HCT116 (cell line): ENCODE measurements at regions not wholly inside any gene's neighbourhood (a gene's known extent, or its start where the extent isn't known, plus 50 kb on each side); places are given as distances from the start of the nearest gene placed in this dataset.
"Not testable (repeated sequence)": the region's sequence is repeated elsewhere in the genome, so short reads cannot be mapped to it uniquely, and the experiment has no call there.

ENCODE experiments used
- ATAC-seq: fragments of 200-7000 bp; cut with Tn5 transposase; 2 replicates; pipeline ENCODE4 v1.9.1; 2020; ENCODE audit warnings: mild to moderate bottlenecking, moderate library complexity
- BruUV-seq: library from RNA; stranded (reverse); fragments of 400-500 nt; replicated peaks from 2 replicates; lab custom pipeline; 2021; lab: Mats Ljungman, UMichigan
- CTCF ChIA-PET: fragments of 300-600 bp; sonication (Branson Sonifier 250); formaldehyde crosslinking; loops from one replicate; lab custom pipeline; 2021; ENCODE audit warnings: antibody characterized with exemption; lab: Charles Lee
- POLR2A ChIA-PET: fragments of 300-600, 350-600 bp; sonication (Branson Sonifier 250); formaldehyde crosslinking; loops from one replicate; lab custom pipeline; 2021; ENCODE audit warnings: antibody characterized with exemption; lab: Charles Lee
- RAD21 ChIA-PET, 2 experiments: fragments of 300-600 bp; sonication (Branson Sonifier 250); formaldehyde crosslinking; loops; one replicate each; lab custom pipeline; 2023; ENCODE audit warnings: low total read pairs in 2 of 2; ENCODE audit not compliant: uncharacterized antibody in 2 of 2, unreplicated experiment in 2 of 2, low non-redundant PET in 1 of 2; lab: Charles Lee
- DNase-seq: peaks from one replicate; pipeline ENCODE4 v3.0.0-alpha.2; 2010; ENCODE audit warnings: low read depth, low spot score
- H2AFZ ChIP-seq: fragments of 200-600 bp; shearing (Covaris generic), sonication (generic); 2 replicates; pipeline ENCODE4 v1.6.1; 2017; ENCODE audit warnings: low read depth, mixed run types, mixed read lengths, antibody characterized with exemption, low read length; ENCODE audit not compliant: poor library complexity, severe bottlenecking
- H3K27ac ChIP-seq: 2 replicates; pipeline ENCODE4 v1.5.1; 2012; ENCODE audit warnings: low read depth, low read length
- H3K27me3 ChIP-seq: fragments of 200-600 bp; sonication (generic); 2 replicates; pipeline ENCODE4 v1.6.1; 2016; ENCODE audit warnings: mixed run types, low read length, mixed read lengths; ENCODE audit not compliant: insufficient read depth
- H3K36me3 ChIP-seq, 2 experiments: fragments of 200-500 bp in 1 of 2; fragments of 200-600 bp in 1 of 2; sonication (Bioruptor generic) in 1 of 2; sonication (generic) in 1 of 2; 2 replicates each; pipeline versions ENCODE4 v1.5.1 to v1.6.1; 2014 to 2016; ENCODE audit warnings: low read length in 2 of 2, inconsistent platforms in 1 of 2, mixed read lengths in 1 of 2, mixed run types in 1 of 2; ENCODE audit not compliant: insufficient read depth in 2 of 2, control insufficient read depth in 1 of 2
- H3K4me1 ChIP-seq, 2 experiments: fragments of 200-600 bp in 1 of 2; sonication (generic) in 1 of 2; 2 replicates each; pipeline versions ENCODE4 v1.5.1 to v1.6.1; 2012 to 2017; ENCODE audit warnings: low read length in 2 of 2, inconsistent platforms in 1 of 2, mild to moderate bottlenecking in 1 of 2, mixed read lengths in 1 of 2, mixed run types in 1 of 2, moderate library complexity in 1 of 2; ENCODE audit not compliant: insufficient read depth in 2 of 2, control insufficient read depth in 1 of 2
- H3K4me2 ChIP-seq: fragments of 200-600 bp; sonication (generic); 2 replicates; pipeline ENCODE4 v1.6.1; 2017; ENCODE audit warnings: mixed run types, low read length, mixed read lengths
- H3K4me3 ChIP-seq, 2 experiments: fragments of 200-600 bp in 1 of 2; sonication (generic) in 1 of 2; replicated peaks in 1 of 2; 2 replicates each; pipeline ENCODE4 v1.5.1; 2011 to 2016; ENCODE audit warnings: low read length in 2 of 2, control low read depth in 1 of 2, low read depth in 1 of 2, mild to moderate bottlenecking in 1 of 2, mixed read lengths in 1 of 2, mixed run types in 1 of 2
- H3K79me2 ChIP-seq: fragments of 200-600 bp; sonication (generic); 2 replicates; pipeline ENCODE4 v1.6.1; 2017; ENCODE audit warnings: mild to moderate bottlenecking, mixed run types, low read length, moderate library complexity, mixed read lengths; ENCODE audit not compliant: insufficient read depth
- H3K9ac ChIP-seq: fragments of 200-600 bp; sonication (generic); 2 replicates; pipeline ENCODE4 v1.6.1; 2016; ENCODE audit warnings: low read length, mixed read lengths
- H3K9me2 ChIP-seq: fragments of 200-600 bp; sonication (generic), shearing (Covaris generic); 2 replicates; pipeline ENCODE4 v1.6.1; 2017; ENCODE audit warnings: mixed run types, mild to moderate bottlenecking, moderate library complexity; ENCODE audit not compliant: insufficient read depth
- H3K9me3 ChIP-seq, 2 experiments: fragments of 200-500 bp in 1 of 2; fragments of 200-600 bp in 1 of 2; sonication (Bioruptor generic) in 1 of 2; sonication (generic) in 1 of 2; 2 replicates each; pipeline ENCODE4 v1.6.1; 2014 to 2017; ENCODE audit warnings: low read length in 2 of 2, mixed read lengths in 2 of 2, inconsistent platforms in 1 of 2, low read depth in 1 of 2, mild to moderate bottlenecking in 1 of 2, mixed run types in 1 of 2, moderate library complexity in 1 of 2; ENCODE audit not compliant: control insufficient read depth in 1 of 2, insufficient read depth in 1 of 2
- H4K20me1 ChIP-seq: fragments of 200-600 bp; sonication (generic), shearing (Covaris generic); 2 replicates; pipeline ENCODE4 v1.6.1; 2017; ENCODE audit warnings: mixed run types, mild to moderate bottlenecking, moderate library complexity; ENCODE audit not compliant: insufficient read depth
- RAD21 ChIP-seq: IDR thresholded peaks from 2 replicates; pipeline ENCODE4 v1.6.1; 2012; ENCODE audit warnings: low read depth, mild to moderate bottlenecking
- TCF7L2 ChIP-seq: IDR thresholded peaks from 2 replicates; pipeline ENCODE4 v1.7.0; 2011; ENCODE audit warnings: borderline replicate concordance, inconsistent platforms; ENCODE audit not compliant: insufficient read depth, insufficient read length; ENCODE audit errors: extremely low read depth
- intact Hi-C: fragments of 100-400 bp; cut with micrococcal nuclease; formaldehyde crosslinking; loops from 2 replicates; pipeline ENCODE4 v1.10.0; 2022

DNA sequence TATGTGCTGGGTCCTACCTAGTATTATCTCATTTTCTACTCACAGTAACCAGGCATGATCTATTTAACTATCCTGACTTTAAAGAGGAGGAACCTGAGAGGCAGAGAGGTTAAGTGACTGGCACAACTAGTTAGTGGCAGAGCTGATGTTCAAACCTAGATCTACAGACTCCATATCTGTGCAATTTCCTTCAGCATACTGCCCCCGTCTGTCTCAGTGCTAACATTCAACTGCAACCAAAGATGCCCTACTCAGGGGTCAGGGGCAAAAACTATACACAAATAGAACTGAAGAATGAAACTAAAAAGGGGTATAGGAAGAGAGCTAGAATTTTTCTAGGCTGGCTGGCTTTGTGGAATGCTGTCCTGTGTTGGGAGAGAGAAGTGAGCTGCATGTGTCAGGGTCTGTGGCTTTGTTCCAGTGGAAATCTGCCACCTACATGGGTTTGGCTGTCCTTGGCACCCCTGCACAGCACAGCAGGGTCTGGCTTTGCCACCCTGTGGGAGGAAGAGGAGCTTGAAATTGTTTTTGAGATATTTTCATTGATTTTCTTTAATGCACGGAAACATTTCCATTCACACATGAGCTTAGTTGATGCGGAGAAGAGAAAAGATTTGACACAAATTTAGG is 368.5 kb downstream of the RPS6KC1 start:
- ATAC-seq: 0 out of 2 replicates have a peak, but pooled peaks have one; percentile 46
- Histone ChIP-seq H3K9me2 (no peaks in the 10 kb centered on the region), H3K79me2 (no peaks in the 10 kb centered on the region), H3K4me2 (no peak overlapping the region), H3K4me3 (no peak overlapping the region), H2AFZ (no peak overlapping the region), H3K4me1 (no peaks in the 10 kb centered on the region), H3K27ac (no peak overlapping the region), H3K9ac (no peak overlapping the region), H3K9me3 (no peaks in the 10 kb centered on the region), H3K36me3 (no peaks in the 10 kb centered on the region), H4K20me1 (no peaks in the 10 kb centered on the region), H3K27me3 (peaks cover 28% of the 10 kb centered on the region)
- ChIA-PET RAD21 (no interaction called here), POLR2A (no interaction called here), CTCF (no interaction called here)
- BruUV-seq: no TSS peak
- intact Hi-C loops: no loop called here
- no peak for DNase-seq
- TF ChIP-seq RAD21: peak; percentile 31; the same call in 1 of the 2 replicates
- TF ChIP-seq TCF7L2: no peak

DNA sequence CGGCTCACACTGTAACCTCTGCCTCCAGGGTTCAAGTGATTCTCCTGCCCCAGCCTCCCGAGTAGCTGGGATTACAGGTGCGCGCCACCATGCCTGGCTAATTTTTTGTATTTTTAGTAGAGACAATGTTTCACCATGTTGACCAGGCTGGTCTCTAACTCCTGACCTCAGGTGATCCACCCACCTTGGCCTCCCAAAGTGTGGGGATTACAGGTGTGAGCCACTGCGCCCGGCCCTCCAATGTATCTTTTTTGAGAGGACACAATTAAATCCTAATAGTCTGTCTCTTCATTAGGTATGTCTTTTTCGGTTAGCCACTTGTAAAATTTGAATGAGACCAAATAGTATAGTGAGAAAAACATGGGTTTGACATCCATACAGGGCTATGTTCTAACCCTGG is 370.1 kb downstream of the RPS6KC1 start:
- intact Hi-C loops, H3K27ac ChIP-seq, POLR2A ChIA-PET, H3K4me1 ChIP-seq, H3K36me3 ChIP-seq, H3K9me2 ChIP-seq, ATAC-seq, H3K4me3 ChIP-seq, H4K20me1 ChIP-seq, CTCF ChIA-PET, DNase-seq, H3K9me3 ChIP-seq, H3K79me2 ChIP-seq, BruUV-seq, H2AFZ ChIP-seq, RAD21 ChIA-PET, H3K4me2 ChIP-seq, H3K9ac ChIP-seq: not testable (repeated sequence)
- H3K27me3 ChIP-seq: peaks cover 37% of the 10 kb centered on the region
